NCI-H2227 (cell line): ENCODE measurements at regions not wholly inside any gene's neighbourhood (a gene's known extent, or its start where the extent isn't known, plus 50 kb on each side); places are given as distances from the start of the nearest gene placed in this dataset.
"Not testable (repeated sequence)": the region's sequence is repeated elsewhere in the genome, so short reads cannot be mapped to it uniquely, and the experiment has no call there.

Experiments
- DNase-seq: peaks from one replicate; lab custom pipeline; 2025; ENCODE audit not compliant: unreplicated experiment; lab: John Stamatoyannopoulos, UW

- DNase-seq: no peak
These were observed 63.7 kb upstream of the SYT4 start for GRCh38 chr18:43341014-43341413.

- no peak for DNase-seq
These were observed 72.9 kb upstream of the SYT4 start for GRCh38 chr18:43350176-43350575.

GRCh38 chr18:43364535-43364934 lies 87.2 kb upstream of the SYT4 start:
- DNase-seq: no peak

- no peak for DNase-seq
These were observed 90.6 kb upstream of the SYT4 start for GRCh38 chr18:43367895-43368294.

GRCh38 chr18:43369311-43369710 lies 92.0 kb upstream of the SYT4 start:
- DNase-seq: not testable (repeated sequence)

- no peak for DNase-seq
These were observed 95.5 kb upstream of the SYT4 start for GRCh38 chr18:43372773-43373172.

GRCh38 chr18:43380104-43380672 lies 102.9 kb upstream of the SYT4 start:
- no peak for DNase-seq

- DNase-seq: no peak
These were observed 105.5 kb upstream of the SYT4 start for GRCh38 chr18:43382641-43383403.

- DNase-seq: no peak
These were observed 111.9 kb upstream of the SYT4 start for GRCh38 chr18:43389163-43389562.

- no peak for DNase-seq
These were observed 114.9 kb upstream of the SYT4 start for GRCh38 chr18:43392168-43392567.

GRCh38 chr18:43393174-43393573 lies 115.9 kb upstream of the SYT4 start:
- DNase-seq: no peak

- DNase-seq: peak; percentile 70
These were observed 119.0 kb upstream of the SYT4 start for GRCh38 chr18:43396266-43396665.

- no peak for DNase-seq
These were observed 121.3 kb upstream of the SYT4 start for GRCh38 chr18:43398601-43399000.

- no peak for DNase-seq
These were observed 127.8 kb upstream of the SYT4 start for GRCh38 chr18:43405097-43405496.

- DNase-seq: no peak
These were observed 136.7 kb upstream of the SYT4 start for GRCh38 chr18:43414006-43414405.

GRCh38 chr18:43420091-43420490 lies 142.8 kb upstream of the SYT4 start:
- DNase-seq: no peak

GRCh38 chr18:43420950-43421349 lies 143.7 kb upstream of the SYT4 start:
- no peak for DNase-seq

- DNase-seq: peak; percentile 64
These were observed 145.2 kb upstream of the SYT4 start for GRCh38 chr18:43422518-43422917.

- no peak for DNase-seq
These were observed 158.6 kb upstream of the SYT4 start for GRCh38 chr18:43435851-43436250.

- no peak for DNase-seq
These were observed 164.8 kb upstream of the SYT4 start for GRCh38 chr18:43442131-43442530.

- DNase-seq: no peak
These were observed 165.3 kb upstream of the SYT4 start for GRCh38 chr18:43442571-43442970.

- DNase-seq: no peak
These were observed 188.2 kb upstream of the SYT4 start for GRCh38 chr18:43465483-43465882.

GRCh38 chr18:43471873-43472272 lies 194.6 kb upstream of the SYT4 start:
- DNase-seq: no peak
